ENCODE measurements at regions not wholly inside any gene's neighbourhood (a gene's known extent, or its start where the extent isn't known, plus 50 kb on each side); places are given as distances from the start of the nearest gene placed in this dataset.

GRCh38 chrX:137366018-137366633, 199.8 kb upstream of the ZIC3 start:
- Histone ChIP-seq H3K27me3 (ENCODE audit: low read depth, low read length) (no peaks in the 10 kb centered on the region), H3K9me3 (ENCODE audit: control insufficient read depth in 1 of 2, low read length in 2 of 2) (no peaks in the 10 kb centered on the region), H3K36me3 (ENCODE audit: control insufficient read depth in 1 of 2, insufficient read depth in 2 of 2, low read length in 2 of 2) (no peaks in the 10 kb centered on the region), H3K27ac (ENCODE audit: low read length) (no peak overlapping the region), H3K4me1 (ENCODE audit: control insufficient read depth in 1 of 2, insufficient read depth in 2 of 2, low read length in 2 of 2) (no peaks in the 10 kb centered on the region), H3K4me3 (ENCODE audit: low read depth in 1 of 2, low read length in 2 of 2) (no peak overlapping the region)

GRCh38 chrX:137363559-137363958, 202.4 kb upstream of the ZIC3 start:
- no peak overlapping the region for H3K27ac ChIP-seq (ENCODE audit: low read length)
- H3K4me3 ChIP-seq (ENCODE audit: low read depth in 1 of 2, low read length in 2 of 2): no peak overlapping the region
- no peaks in the 10 kb centered on the region for H3K27me3 ChIP-seq (ENCODE audit: low read depth, low read length)
- H3K4me1 ChIP-seq (ENCODE audit: control insufficient read depth in 1 of 2, insufficient read depth in 2 of 2, low read length in 2 of 2): no peaks in the 10 kb centered on the region
- H3K36me3 ChIP-seq (ENCODE audit: control insufficient read depth in 1 of 2, insufficient read depth in 2 of 2, low read length in 2 of 2): no peaks in the 10 kb centered on the region
- H3K9me3 ChIP-seq (ENCODE audit: control insufficient read depth in 1 of 2, low read length in 2 of 2): no peaks in the 10 kb centered on the region

- H3K27ac ChIP-seq (ENCODE audit: low read length): no peak overlapping the region
- no peaks in the 10 kb centered on the region for H3K9me3 ChIP-seq (ENCODE audit: control insufficient read depth in 1 of 2, low read length in 2 of 2)
- no peaks in the 10 kb centered on the region for H3K36me3 ChIP-seq (ENCODE audit: control insufficient read depth in 1 of 2, insufficient read depth in 2 of 2, low read length in 2 of 2)
- H3K4me1 ChIP-seq (ENCODE audit: control insufficient read depth in 1 of 2, insufficient read depth in 2 of 2, low read length in 2 of 2): no peaks in the 10 kb centered on the region
- no peak overlapping the region for H3K4me3 ChIP-seq (ENCODE audit: low read depth in 1 of 2, low read length in 2 of 2)
- no peaks in the 10 kb centered on the region for H3K27me3 ChIP-seq (ENCODE audit: low read depth, low read length)
Measured at GRCh38 chrX:137362583-137362982, 203.3 kb upstream of the ZIC3 start.

- H3K9me3 ChIP-seq (ENCODE audit: control insufficient read depth in 1 of 2, low read length in 2 of 2): no peaks in the 10 kb centered on the region
- no peaks in the 10 kb centered on the region for H3K36me3 ChIP-seq (ENCODE audit: control insufficient read depth in 1 of 2, insufficient read depth in 2 of 2, low read length in 2 of 2)
- H3K27me3 ChIP-seq (ENCODE audit: low read depth, low read length): no peaks in the 10 kb centered on the region
- H3K4me3 ChIP-seq (ENCODE audit: low read depth in 1 of 2, low read length in 2 of 2): no peak overlapping the region
- no peaks in the 10 kb centered on the region for H3K4me1 ChIP-seq (ENCODE audit: control insufficient read depth in 1 of 2, insufficient read depth in 2 of 2, low read length in 2 of 2)
- H3K27ac ChIP-seq (ENCODE audit: low read length): no peak overlapping the region
Measured at GRCh38 chrX:137354851-137355250, 211.1 kb upstream of the ZIC3 start.

- H3K27ac ChIP-seq (ENCODE audit: low read length): no peak overlapping the region
- H3K9me3 ChIP-seq (ENCODE audit: control insufficient read depth in 1 of 2, low read length in 2 of 2): no peaks in the 10 kb centered on the region
- H3K27me3 ChIP-seq (ENCODE audit: low read depth, low read length): no peaks in the 10 kb centered on the region
- no peak overlapping the region for H3K4me3 ChIP-seq (ENCODE audit: low read depth in 1 of 2, low read length in 2 of 2)
- no peaks in the 10 kb centered on the region for H3K4me1 ChIP-seq (ENCODE audit: control insufficient read depth in 1 of 2, insufficient read depth in 2 of 2, low read length in 2 of 2)
- H3K36me3 ChIP-seq (ENCODE audit: control insufficient read depth in 1 of 2, insufficient read depth in 2 of 2, low read length in 2 of 2): no peaks in the 10 kb centered on the region
Measured at GRCh38 chrX:137353404-137353803, 212.5 kb upstream of the ZIC3 start.

- Histone ChIP-seq H3K36me3 (ENCODE audit: control insufficient read depth in 1 of 2, insufficient read depth in 2 of 2, low read length in 2 of 2) (no peaks in the 10 kb centered on the region), H3K27me3 (ENCODE audit: low read depth, low read length) (no peaks in the 10 kb centered on the region), H3K4me3 (ENCODE audit: low read depth in 1 of 2, low read length in 2 of 2) (no peak overlapping the region), H3K27ac (ENCODE audit: low read length) (no peak overlapping the region), H3K9me3 (ENCODE audit: control insufficient read depth in 1 of 2, low read length in 2 of 2) (no peaks in the 10 kb centered on the region), H3K4me1 (ENCODE audit: control insufficient read depth in 1 of 2, insufficient read depth in 2 of 2, low read length in 2 of 2) (no peaks in the 10 kb centered on the region)
Measured at GRCh38 chrX:137352101-137352660, 213.7 kb upstream of the ZIC3 start.

GRCh38 chrX:137342969-137343368, 223.0 kb upstream of the ZIC3 start:
- H3K27me3 ChIP-seq (ENCODE audit: low read depth, low read length): no peaks in the 10 kb centered on the region

GRCh38 chrX:137313627-137314026, 252.3 kb upstream of the ZIC3 start:
- Histone ChIP-seq H3K9me3 (ENCODE audit: control insufficient read depth in 1 of 2, low read length in 2 of 2) (no peaks in the 10 kb centered on the region), H3K36me3 (ENCODE audit: control insufficient read depth in 1 of 2, insufficient read depth in 2 of 2, low read length in 2 of 2) (no peaks in the 10 kb centered on the region), H3K4me1 (ENCODE audit: control insufficient read depth in 1 of 2, insufficient read depth in 2 of 2, low read length in 2 of 2) (no peaks in the 10 kb centered on the region), H3K27me3 (ENCODE audit: low read depth, low read length) (no peaks in the 10 kb centered on the region), H3K4me3 (ENCODE audit: low read depth in 1 of 2, low read length in 2 of 2) (no peak overlapping the region), H3K27ac (ENCODE audit: low read length) (no peak overlapping the region)

More at GRCh38 chrX:137342969-137343368, 223.0 kb upstream of the ZIC3 start:
- H3K4me1 ChIP-seq (ENCODE audit: control insufficient read depth in 1 of 2, insufficient read depth in 2 of 2, low read length in 2 of 2): no peaks in the 10 kb centered on the region
- no peaks in the 10 kb centered on the region for H3K9me3 ChIP-seq (ENCODE audit: control insufficient read depth in 1 of 2, low read length in 2 of 2)
- no peak overlapping the region for H3K4me3 ChIP-seq (ENCODE audit: low read depth in 1 of 2, low read length in 2 of 2)
- no peak overlapping the region for H3K27ac ChIP-seq (ENCODE audit: low read length)
- no peaks in the 10 kb centered on the region for H3K36me3 ChIP-seq (ENCODE audit: control insufficient read depth in 1 of 2, insufficient read depth in 2 of 2, low read length in 2 of 2)

- no peak overlapping the region for H3K4me3 ChIP-seq (ENCODE audit: low read depth in 1 of 2, low read length in 2 of 2)
- no peaks in the 10 kb centered on the region for H3K27me3 ChIP-seq (ENCODE audit: low read depth, low read length)
- no peak overlapping the region for H3K27ac ChIP-seq (ENCODE audit: low read length)
- H3K9me3 ChIP-seq (ENCODE audit: control insufficient read depth in 1 of 2, low read length in 2 of 2): no peaks in the 10 kb centered on the region
- H3K4me1 ChIP-seq (ENCODE audit: control insufficient read depth in 1 of 2, insufficient read depth in 2 of 2, low read length in 2 of 2): no peaks in the 10 kb centered on the region
- H3K36me3 ChIP-seq (ENCODE audit: control insufficient read depth in 1 of 2, insufficient read depth in 2 of 2, low read length in 2 of 2): no peaks in the 10 kb centered on the region
Measured at GRCh38 chrX:137305404-137305803, 260.5 kb upstream of the ZIC3 start.

GRCh38 chrX:137297167-137297566, 263.4 kb upstream of the GPR101 start:
- no peak overlapping the region for H3K4me3 ChIP-seq (ENCODE audit: low read depth in 1 of 2, low read length in 2 of 2)
- no peaks in the 10 kb centered on the region for H3K9me3 ChIP-seq (ENCODE audit: control insufficient read depth in 1 of 2, low read length in 2 of 2)
- H3K27me3 ChIP-seq (ENCODE audit: low read depth, low read length): no peaks in the 10 kb centered on the region
- no peaks in the 10 kb centered on the region for H3K4me1 ChIP-seq (ENCODE audit: control insufficient read depth in 1 of 2, insufficient read depth in 2 of 2, low read length in 2 of 2)
- H3K27ac ChIP-seq (ENCODE audit: low read length): no peak overlapping the region
- H3K36me3 ChIP-seq (ENCODE audit: control insufficient read depth in 1 of 2, insufficient read depth in 2 of 2, low read length in 2 of 2): no peaks in the 10 kb centered on the region

GRCh38 chrX:137290011-137290410, 256.2 kb upstream of the GPR101 start:
- Histone ChIP-seq H3K4me1 (ENCODE audit: control insufficient read depth in 1 of 2, insufficient read depth in 2 of 2, low read length in 2 of 2) (no peaks in the 10 kb centered on the region), H3K4me3 (ENCODE audit: low read depth in 1 of 2, low read length in 2 of 2) (no peak overlapping the region), H3K27ac (ENCODE audit: low read length) (no peak overlapping the region), H3K9me3 (ENCODE audit: control insufficient read depth in 1 of 2, low read length in 2 of 2) (no peaks in the 10 kb centered on the region), H3K36me3 (ENCODE audit: control insufficient read depth in 1 of 2, insufficient read depth in 2 of 2, low read length in 2 of 2) (no peaks in the 10 kb centered on the region), H3K27me3 (ENCODE audit: low read depth, low read length) (no peaks in the 10 kb centered on the region)

GRCh38 chrX:137287191-137287590, 253.4 kb upstream of the GPR101 start:
- H3K4me1 ChIP-seq (ENCODE audit: control insufficient read depth in 1 of 2, insufficient read depth in 2 of 2, low read length in 2 of 2): no peaks in the 10 kb centered on the region

More at GRCh38 chrX:137287191-137287590, 253.4 kb upstream of the GPR101 start:
- H3K4me3 ChIP-seq (ENCODE audit: low read depth in 1 of 2, low read length in 2 of 2): no peak overlapping the region
- no peak overlapping the region for H3K27ac ChIP-seq (ENCODE audit: low read length)
- H3K9me3 ChIP-seq (ENCODE audit: control insufficient read depth in 1 of 2, low read length in 2 of 2): no peaks in the 10 kb centered on the region
- no peaks in the 10 kb centered on the region for H3K27me3 ChIP-seq (ENCODE audit: low read depth, low read length)
- no peaks in the 10 kb centered on the region for H3K36me3 ChIP-seq (ENCODE audit: control insufficient read depth in 1 of 2, insufficient read depth in 2 of 2, low read length in 2 of 2)
